ENCODE measurements at regions not wholly inside any gene's neighbourhood (a gene's known extent, or its start where the extent isn't known, plus 50 kb on each side); places are given as distances from the start of the nearest gene placed in this dataset.

GRCh38 chr4:128379860-128380259, 92.2 kb upstream of the PGRMC2 start:
- Histone ChIP-seq H3K27ac (ENCODE audit: low read depth, low read length) (no peak overlapping the region), H3K4me1 (ENCODE audit: control insufficient read depth in 2 of 2, insufficient read depth in 2 of 2, low read length in 2 of 2) (no peaks in the 10 kb centered on the region), H3K36me3 (ENCODE audit: control insufficient read depth in 2 of 3, insufficient read depth in 3 of 3, low read length in 3 of 3) (no peaks in the 10 kb centered on the region), H3K27me3 (ENCODE audit: control insufficient read depth in 2 of 2, insufficient read depth in 2 of 2, low read length in 2 of 2) (no peaks in the 10 kb centered on the region), H3K4me3 (ENCODE audit: low read length) (no peak overlapping the region), H3K9me3 (ENCODE audit: control insufficient read depth in 2 of 3, low read length in 3 of 3) (peaks cover 0 to 4% (median 0%) of the 10 kb centered on the region in 3 experiments)
- ChIA-PET CTCF (no interaction called here), POLR2A (no interaction called here)
- Mint-ChIP-seq H3K9me3 (peaks cover 0 to 16% (median 7%) of the 10 kb centered on the region in 11 donors), H3K4me1 (peaks cover 0 to 2% (median 0%) of the 10 kb centered on the region in 7 donors), H3K27ac (no peak overlapping the region), H3K36me3 (peaks cover 0 to 13% (median 11%) of the 10 kb centered on the region in 5 donors), H3K27me3 (no peaks in the 10 kb centered on the region), H3K4me3 (no peak overlapping the region)
- intact Hi-C loops (cut with micrococcal nuclease) = loop anchor here in 1 of 2 donors (1.0 kb wide), 1 partner anchor 189 kb away; no protein-coding TSS in a partner anchor
- ATAC-seq (no peak), DNase-seq (no peak)

GRCh38 chr4:128378668-128379067, 91.1 kb upstream of the PGRMC2 start:
- POLR2A ChIA-PET = no interaction called here
- CTCF ChIA-PET = no interaction called here
- no peak overlapping the region for H3K4me3 Mint-ChIP-seq

GRCh38 chr4:128376958-128377357, 89.3 kb upstream of the PGRMC2 start:
- Mint-ChIP-seq H3K27me3 (no peaks in the 10 kb centered on the region), H3K36me3 (peaks cover 0 to 11% (median 7%) of the 10 kb centered on the region in 5 donors), H3K4me1 (peaks cover 0 to 2% (median 0%) of the 10 kb centered on the region in 7 donors), H3K27ac (no peak overlapping the region), H3K9me3 (peaks cover 0 to 16% (median 7%) of the 10 kb centered on the region in 11 donors), H3K4me3 (no peak overlapping the region)
- DNase-seq (no peak), ATAC-seq (no peak)
- intact Hi-C loops (cut with micrococcal nuclease) = no loop called here
- Histone ChIP-seq H3K9me3 (ENCODE audit: control insufficient read depth in 2 of 3, low read length in 3 of 3) (peaks cover 0 to 4% (median 0%) of the 10 kb centered on the region in 3 experiments), H3K27me3 (ENCODE audit: control insufficient read depth in 2 of 2, insufficient read depth in 2 of 2, low read length in 2 of 2) (no peaks in the 10 kb centered on the region), H3K4me1 (ENCODE audit: control insufficient read depth in 2 of 2, insufficient read depth in 2 of 2, low read length in 2 of 2) (no peaks in the 10 kb centered on the region), H3K36me3 (ENCODE audit: control insufficient read depth in 2 of 3, insufficient read depth in 3 of 3, low read length in 3 of 3) (no peaks in the 10 kb centered on the region), H3K4me3 (ENCODE audit: low read length) (no peak overlapping the region), H3K27ac (ENCODE audit: low read depth, low read length) (no peak overlapping the region)
- POLR2A ChIA-PET = no interaction called here
- CTCF ChIA-PET = no interaction called here

More at GRCh38 chr4:128378668-128379067, 91.1 kb upstream of the PGRMC2 start:
- ATAC-seq (no peak), DNase-seq (no peak)
- peaks cover 0 to 13% (median 11%) of the 10 kb centered on the region in 5 donors for H3K36me3 Mint-ChIP-seq
- H3K9me3 ChIP-seq (ENCODE audit: control insufficient read depth in 2 of 3, low read length in 3 of 3) = peaks cover 0 to 4% (median 0%) of the 10 kb centered on the region in 3 experiments
- H3K4me3 ChIP-seq (ENCODE audit: low read length) = no peak overlapping the region
- no peaks in the 10 kb centered on the region for H3K4me1 ChIP-seq (ENCODE audit: control insufficient read depth in 2 of 2, insufficient read depth in 2 of 2, low read length in 2 of 2)
- intact Hi-C loops (cut with micrococcal nuclease) = loop anchor here in 1 of 2 donors (1.0 kb wide), 1 partner anchor 187 kb away; no protein-coding TSS in a partner anchor
- no peak overlapping the region for H3K27ac Mint-ChIP-seq
- H3K27me3 Mint-ChIP-seq = no peaks in the 10 kb centered on the region
- H3K9me3 Mint-ChIP-seq = peaks cover 0 to 16% (median 7%) of the 10 kb centered on the region in 11 donors
- no peak overlapping the region for H3K27ac ChIP-seq (ENCODE audit: low read depth, low read length)
- H3K4me1 Mint-ChIP-seq = peaks cover 0 to 2% (median 0%) of the 10 kb centered on the region in 7 donors
- H3K36me3 ChIP-seq (ENCODE audit: control insufficient read depth in 2 of 3, insufficient read depth in 3 of 3, low read length in 3 of 3) = no peaks in the 10 kb centered on the region
- H3K27me3 ChIP-seq (ENCODE audit: control insufficient read depth in 2 of 2, insufficient read depth in 2 of 2, low read length in 2 of 2) = no peaks in the 10 kb centered on the region

GRCh38 chr4:128376303-128376702, 88.7 kb upstream of the PGRMC2 start:
- Mint-ChIP-seq H3K4me3 (no peak overlapping the region), H3K27me3 (no peaks in the 10 kb centered on the region), H3K9me3 (peaks cover 0 to 16% (median 7%) of the 10 kb centered on the region in 11 donors), H3K27ac (no peak overlapping the region), H3K4me1 (peaks cover 0 to 2% (median 0%) of the 10 kb centered on the region in 7 donors), H3K36me3 (peaks cover 0 to 11% (median 7%) of the 10 kb centered on the region in 5 donors)
- peaks cover 0 to 4% (median 0%) of the 10 kb centered on the region in 3 experiments for H3K9me3 ChIP-seq (ENCODE audit: control insufficient read depth in 2 of 3, low read length in 3 of 3)
- no peaks in the 10 kb centered on the region for H3K36me3 ChIP-seq (ENCODE audit: control insufficient read depth in 2 of 3, insufficient read depth in 3 of 3, low read length in 3 of 3)
- ATAC-seq = no peak
- no peaks in the 10 kb centered on the region for H3K27me3 ChIP-seq (ENCODE audit: control insufficient read depth in 2 of 2, insufficient read depth in 2 of 2, low read length in 2 of 2)
- intact Hi-C loops (cut with micrococcal nuclease) = no loop called here
- H3K4me3 ChIP-seq (ENCODE audit: low read length) = no peak overlapping the region
- H3K27ac ChIP-seq (ENCODE audit: low read depth, low read length) = no peak overlapping the region
- ChIA-PET POLR2A (no interaction called here), CTCF (no interaction called here)
- DNase-seq = no peak
- H3K4me1 ChIP-seq (ENCODE audit: control insufficient read depth in 2 of 2, insufficient read depth in 2 of 2, low read length in 2 of 2) = no peaks in the 10 kb centered on the region

GRCh38 chr4:128373628-128374027, 86.0 kb upstream of the PGRMC2 start:
- no peak for ATAC-seq
- intact Hi-C loops (cut with micrococcal nuclease) = no loop called here
- peaks cover 0 to 4% (median 0%) of the 10 kb centered on the region in 3 experiments for H3K9me3 ChIP-seq (ENCODE audit: control insufficient read depth in 2 of 3, low read length in 3 of 3)
- no peaks in the 10 kb centered on the region for H3K4me1 ChIP-seq (ENCODE audit: control insufficient read depth in 2 of 2, insufficient read depth in 2 of 2, low read length in 2 of 2)
- ChIA-PET POLR2A (no interaction called here), CTCF (interaction anchor here (1.3 kb wide), 1 partner anchor 80 kb away, joined by 4 read pairs; no protein-coding TSS in a partner anchor)
- no peaks in the 10 kb centered on the region for H3K4me1 Mint-ChIP-seq
- H3K4me3 ChIP-seq (ENCODE audit: low read length) = no peak overlapping the region
- H3K27me3 Mint-ChIP-seq = no peaks in the 10 kb centered on the region
- H3K27ac Mint-ChIP-seq = no peak overlapping the region
- peaks cover 0 to 20% (median 12%) of the 10 kb centered on the region in 5 donors for H3K36me3 Mint-ChIP-seq
- DNase-seq = no peak
- H3K27ac ChIP-seq (ENCODE audit: low read depth, low read length) = no peak overlapping the region
- no peaks in the 10 kb centered on the region for H3K27me3 ChIP-seq (ENCODE audit: control insufficient read depth in 2 of 2, insufficient read depth in 2 of 2, low read length in 2 of 2)
- H3K4me3 Mint-ChIP-seq = no peak overlapping the region
- peaks cover 0 to 21% (median 8%) of the 10 kb centered on the region in 11 donors for H3K9me3 Mint-ChIP-seq
- H3K36me3 ChIP-seq (ENCODE audit: control insufficient read depth in 2 of 3, insufficient read depth in 3 of 3, low read length in 3 of 3) = no peaks in the 10 kb centered on the region

GRCh38 chr4:128371876-128372275, 84.3 kb upstream of the PGRMC2 start:
- H3K4me3 ChIP-seq (ENCODE audit: low read length) = no peak overlapping the region
- no peak for ATAC-seq
- H3K9me3 ChIP-seq (ENCODE audit: control insufficient read depth in 2 of 3, low read length in 3 of 3) = peaks cover 0 to under 1% (median 0%) of the 10 kb centered on the region in 3 experiments
- H3K4me1 Mint-ChIP-seq = peaks cover 0 to 3% (median 0%) of the 10 kb centered on the region in 7 donors
- H3K27ac ChIP-seq (ENCODE audit: low read depth, low read length) = no peak overlapping the region
- no peaks in the 10 kb centered on the region for H3K27me3 Mint-ChIP-seq
- no peak for DNase-seq
- intact Hi-C loops (cut with micrococcal nuclease) = no loop called here
- no peaks in the 10 kb centered on the region for H3K36me3 ChIP-seq (ENCODE audit: control insufficient read depth in 2 of 3, insufficient read depth in 3 of 3, low read length in 3 of 3)
- POLR2A ChIA-PET = no interaction called here
- no peaks in the 10 kb centered on the region for H3K4me1 ChIP-seq (ENCODE audit: control insufficient read depth in 2 of 2, insufficient read depth in 2 of 2, low read length in 2 of 2)
- no peak overlapping the region for H3K4me3 Mint-ChIP-seq
- peaks cover 0 to 15% (median 6%) of the 10 kb centered on the region in 11 donors for H3K9me3 Mint-ChIP-seq
- CTCF ChIA-PET = no interaction called here
- H3K27ac Mint-ChIP-seq = no peak overlapping the region
- peaks cover 0 to 18% (median 13%) of the 10 kb centered on the region in 5 donors for H3K36me3 Mint-ChIP-seq
- H3K27me3 ChIP-seq (ENCODE audit: control insufficient read depth in 2 of 2, insufficient read depth in 2 of 2, low read length in 2 of 2) = no peaks in the 10 kb centered on the region

Data from naive thymus-derived CD4-positive, alpha-beta T cell (primary cell).